Fibroblast of skin of right quadriceps (primary cell): ENCODE measurements at regions not wholly inside any gene's neighbourhood (a gene's known extent, or its start where the extent isn't known, plus 50 kb on each side); places are given as distances from the start of the nearest gene placed in this dataset.

Source experiments
- DNase-seq: peaks from one replicate; pipeline ENCODE4 v3.0.0-alpha.2; 2013

DNA sequence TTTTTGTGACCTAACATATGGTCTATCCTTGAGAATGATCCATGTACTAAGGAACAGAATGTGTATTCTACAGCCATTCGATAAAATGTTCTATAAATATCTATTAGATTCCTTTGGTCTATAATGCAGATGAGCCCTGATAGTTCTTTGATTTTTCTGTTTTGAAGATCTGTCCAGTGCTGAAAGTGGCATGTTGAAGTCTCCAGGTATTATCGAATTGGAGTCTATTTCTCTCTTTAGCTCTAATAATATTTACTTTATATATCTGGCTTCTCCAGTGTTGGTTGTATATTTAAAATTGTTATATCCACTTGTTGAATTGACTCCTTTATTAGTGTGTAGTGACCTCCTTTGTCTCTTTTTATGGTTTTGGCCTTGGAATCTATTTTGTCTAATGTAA, 377.9 kb downstream of the ARL6IP6 start:
- no peak for DNase-seq

DNA sequence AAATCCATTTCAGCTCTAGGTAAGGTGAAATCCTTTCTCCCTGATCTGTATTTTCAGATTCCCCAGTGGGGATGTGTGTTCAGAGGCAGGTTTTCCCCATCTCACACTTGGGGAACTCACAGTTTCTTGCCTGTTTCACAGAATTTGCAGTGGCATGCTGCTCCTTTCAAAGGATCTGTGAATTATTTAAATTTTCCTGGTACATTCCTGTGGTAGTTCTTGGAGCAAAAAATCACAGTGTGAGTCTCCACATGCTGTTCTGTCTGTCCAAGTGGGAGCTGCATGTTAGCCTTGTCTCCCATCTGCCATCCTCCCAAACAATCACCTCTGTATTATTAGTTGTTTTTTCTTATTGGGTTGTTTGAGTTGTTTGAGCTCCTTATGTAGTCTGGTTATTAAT, 372.9 kb downstream of the ARL6IP6 start:
- DNase-seq, result no peak

DNA sequence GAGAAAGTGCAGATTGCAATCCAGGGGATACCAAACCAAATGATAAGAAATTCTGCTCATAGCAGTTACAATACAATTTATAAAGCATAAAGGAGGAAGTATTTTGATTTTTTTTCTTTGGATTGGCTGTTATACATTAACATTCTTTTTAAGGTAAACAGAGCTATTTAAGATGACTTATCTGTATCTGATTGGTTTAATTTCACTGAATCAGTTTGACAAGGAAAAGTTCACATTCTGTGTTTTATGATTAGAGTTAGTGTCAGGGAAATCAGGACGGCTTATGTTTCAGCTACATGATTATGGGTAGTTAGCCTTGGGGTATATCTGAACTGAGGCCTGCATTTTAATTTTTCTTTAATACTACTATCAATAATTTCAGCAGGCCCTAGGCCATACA, 360.9 kb downstream of the ARL6IP6 start:
- no peak for DNase-seq

DNA sequence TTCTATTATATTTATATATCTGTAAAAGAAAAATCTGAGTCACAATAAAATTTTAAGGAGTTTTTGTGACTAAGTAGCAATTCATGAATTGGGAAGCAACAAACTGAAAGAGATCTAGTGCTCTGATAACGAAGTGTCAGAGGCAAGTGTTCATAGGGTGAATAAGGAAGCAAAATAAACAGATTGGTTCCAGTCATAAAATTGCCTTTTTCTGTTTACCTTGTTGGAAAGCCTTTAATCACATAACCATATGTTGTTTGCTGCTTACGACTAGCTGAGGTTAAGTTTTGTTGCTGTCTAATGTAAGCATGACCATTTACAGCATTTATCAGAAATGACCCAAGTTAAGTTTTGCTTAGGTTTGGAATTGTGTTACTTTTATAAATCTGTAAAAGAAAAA, 358.9 kb downstream of the ARL6IP6 start:
- DNase-seq, result no peak

DNA sequence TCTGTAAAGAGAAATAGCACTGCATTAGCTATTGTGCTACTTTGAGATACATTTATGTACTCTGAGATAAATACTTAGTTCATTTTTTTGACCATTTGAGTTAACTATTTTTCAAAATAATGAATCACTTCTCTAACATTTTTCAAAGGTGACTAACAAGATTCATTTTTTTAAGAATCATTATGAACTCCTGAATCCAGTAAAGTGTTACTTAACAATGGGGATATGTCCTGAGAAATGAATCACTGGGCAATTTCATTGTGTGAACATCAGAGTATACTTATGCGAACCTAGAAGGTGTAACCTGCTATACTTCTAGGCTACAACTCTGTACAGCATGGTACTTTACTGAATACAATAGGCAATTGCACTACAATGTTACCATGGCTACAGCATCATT, 355.8 kb downstream of the ARL6IP6 start:
- no peak for DNase-seq

DNA sequence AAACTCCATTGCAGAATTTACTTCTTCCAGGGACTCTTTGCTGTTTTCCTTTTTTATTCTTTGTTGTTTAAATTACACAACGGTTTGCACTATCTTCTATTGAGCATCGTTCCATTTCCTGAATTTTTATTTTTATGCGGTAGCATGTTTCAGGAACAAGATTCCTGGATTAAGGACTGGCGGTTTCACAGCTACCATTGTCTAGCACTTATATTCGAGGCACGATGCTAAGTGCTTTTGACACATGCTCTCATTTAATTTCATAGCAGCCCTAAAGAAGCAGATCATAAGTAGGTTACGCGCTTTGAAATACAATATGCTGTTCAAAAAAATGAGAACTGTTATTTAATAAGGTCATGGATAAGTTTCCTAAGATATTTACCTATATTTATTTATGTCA, 354.4 kb downstream of the ARL6IP6 start:
- no peak for DNase-seq

DNA sequence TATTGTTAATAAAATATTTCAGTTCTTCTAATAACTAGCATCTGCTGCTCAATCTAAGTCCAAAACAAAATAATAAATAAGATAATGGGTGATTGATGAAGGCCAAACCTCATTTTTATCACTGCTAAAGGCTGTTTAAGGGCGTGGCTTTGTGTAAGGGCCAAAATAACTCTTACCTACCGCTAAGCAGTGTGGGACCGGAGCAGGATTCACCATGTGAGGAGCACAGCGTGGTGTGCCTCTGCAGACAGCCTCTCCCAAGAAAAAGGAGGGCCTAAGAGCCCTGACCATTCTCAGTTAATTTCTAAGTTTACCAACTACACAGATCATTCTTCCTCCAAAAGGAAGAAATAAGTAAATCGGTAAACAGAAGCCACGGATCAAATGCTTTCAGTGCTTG, 353.7 kb downstream of the ARL6IP6 start:
- DNase-seq, result no peak

DNA sequence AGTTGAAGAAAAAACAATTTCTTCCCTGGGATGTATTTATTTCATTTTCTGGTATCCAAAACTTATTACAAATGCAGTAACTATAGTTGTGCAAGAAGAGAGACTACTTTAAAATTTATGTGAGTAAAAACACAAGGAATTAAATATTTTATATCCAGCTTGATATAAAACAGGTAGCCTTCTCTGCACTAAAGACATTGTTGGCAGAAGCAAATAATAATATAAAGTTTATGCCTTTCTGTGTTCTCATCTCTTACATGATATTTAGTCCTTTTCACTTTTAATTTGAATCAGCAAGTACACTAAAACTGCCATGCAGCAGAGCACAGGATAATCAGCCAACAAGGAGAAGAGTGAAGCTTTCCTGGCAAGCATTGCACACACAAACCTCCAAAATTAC, 352.7 kb downstream of the ARL6IP6 start:
- DNase-seq, result no peak

DNA sequence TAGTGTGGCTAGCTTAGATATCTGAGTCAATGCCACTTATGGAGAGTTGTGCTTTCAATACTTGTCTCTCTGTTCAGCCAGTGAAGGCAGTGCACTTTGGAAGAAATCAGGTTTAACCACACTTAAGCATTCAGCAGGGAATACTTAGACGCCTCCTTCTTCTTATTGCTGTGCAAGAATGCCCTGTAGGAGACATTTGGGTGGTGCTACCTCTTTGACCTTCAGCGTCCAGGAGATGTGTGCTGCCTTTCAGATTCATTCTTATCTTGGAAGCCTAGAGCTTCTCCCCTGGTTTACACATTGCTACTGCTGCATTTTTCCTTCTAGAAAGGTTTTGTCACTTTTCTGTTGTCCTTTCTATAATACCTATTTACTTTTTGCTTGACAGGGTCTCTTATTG, 350.5 kb downstream of the ARL6IP6 start:
- DNase-seq, result no peak

DNA sequence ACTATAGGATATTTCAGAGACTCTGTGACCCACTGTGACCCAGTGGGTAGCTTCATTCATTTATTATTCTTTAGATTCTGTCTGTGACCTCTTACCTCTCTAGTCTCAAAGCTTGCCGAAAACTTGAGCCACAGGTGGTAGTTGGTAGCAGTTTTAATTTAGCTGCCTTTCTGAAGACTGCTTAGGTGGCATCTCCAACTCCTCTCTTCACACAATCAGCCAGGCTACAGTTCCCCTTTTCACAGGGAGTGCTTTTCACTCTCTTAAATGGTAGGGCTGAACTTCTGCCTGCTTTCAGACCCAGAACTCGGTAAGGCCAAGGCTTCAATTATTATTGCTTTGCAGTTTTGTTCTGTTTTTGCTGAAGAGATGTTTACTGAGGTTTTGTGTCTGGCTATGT, 349.6 kb downstream of the ARL6IP6 start:
- DNase-seq, result no peak

DNA sequence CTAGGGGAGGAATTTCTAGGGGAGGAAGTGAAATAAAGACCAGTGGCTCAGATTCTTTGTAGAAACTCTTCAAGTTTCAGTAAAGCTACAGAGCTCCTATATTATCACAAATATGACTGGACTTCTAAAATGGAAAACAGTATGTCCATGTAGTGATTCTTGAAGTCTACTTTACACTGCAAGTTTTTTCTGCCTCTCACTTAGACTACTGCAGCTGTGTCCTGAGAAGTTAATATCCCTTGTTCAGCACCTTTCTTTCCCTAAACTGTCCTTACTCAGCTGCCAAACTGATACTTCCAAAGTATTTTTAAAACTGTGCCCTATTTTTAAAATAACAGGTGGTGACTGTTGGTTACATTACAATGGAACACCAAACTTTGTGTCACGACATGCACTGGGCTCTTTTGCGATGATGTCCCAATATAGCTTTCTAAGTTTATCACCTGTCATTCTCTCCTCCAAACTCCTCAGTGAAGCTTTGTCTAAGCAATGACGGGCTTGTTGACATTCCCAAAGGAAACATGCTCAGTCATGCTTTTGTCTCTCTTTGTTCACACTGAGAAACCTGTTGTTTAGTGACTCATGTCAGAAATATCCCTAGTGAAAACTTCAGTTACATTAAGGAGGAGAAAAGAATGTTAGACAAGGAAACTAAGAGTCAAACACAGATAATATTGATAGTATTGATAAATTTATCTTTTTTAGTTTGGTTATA, 341.1 kb downstream of the ARL6IP6 start:
- DNase-seq, result no peak

DNA sequence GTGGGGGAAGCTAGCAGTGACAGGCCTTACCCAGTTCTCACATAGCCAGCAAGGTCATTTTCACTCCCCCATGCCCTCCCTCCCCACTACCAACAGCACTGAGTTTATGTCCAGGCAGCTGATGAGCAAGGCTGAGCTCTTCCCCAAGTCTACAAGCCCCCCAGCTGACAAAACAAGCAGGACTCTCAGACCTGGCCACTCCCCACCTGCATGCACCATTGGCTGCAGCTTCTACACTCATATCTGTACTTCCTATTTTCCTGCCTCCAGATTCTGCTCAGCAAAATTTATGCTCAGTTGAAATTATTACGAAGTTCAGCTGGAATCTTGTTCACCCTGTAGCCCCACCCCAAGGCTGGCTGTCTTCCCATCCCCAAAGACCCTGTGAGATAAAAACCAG, 339.3 kb downstream of the ARL6IP6 start:
- no peak for DNase-seq

DNA sequence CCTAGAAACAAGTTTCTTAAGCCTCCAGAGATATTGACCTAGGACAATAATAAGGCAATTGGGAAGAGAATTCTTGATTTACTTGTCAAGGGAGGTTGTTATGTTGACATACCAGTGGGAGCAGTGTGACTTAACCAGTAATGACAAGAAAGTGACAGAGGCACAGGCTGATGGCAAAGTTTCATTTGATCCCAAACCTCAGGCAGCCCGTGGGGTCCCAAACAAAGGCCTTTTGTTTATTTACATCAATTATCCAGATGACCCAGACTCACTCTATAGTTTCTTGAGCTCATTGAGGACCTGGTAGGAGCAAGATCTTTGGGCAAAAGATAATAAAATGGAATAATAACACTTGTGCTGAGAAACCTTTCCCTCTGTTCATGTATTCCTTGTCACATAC, 336.8 kb downstream of the ARL6IP6 start:
- DNase-seq, result no peak

DNA sequence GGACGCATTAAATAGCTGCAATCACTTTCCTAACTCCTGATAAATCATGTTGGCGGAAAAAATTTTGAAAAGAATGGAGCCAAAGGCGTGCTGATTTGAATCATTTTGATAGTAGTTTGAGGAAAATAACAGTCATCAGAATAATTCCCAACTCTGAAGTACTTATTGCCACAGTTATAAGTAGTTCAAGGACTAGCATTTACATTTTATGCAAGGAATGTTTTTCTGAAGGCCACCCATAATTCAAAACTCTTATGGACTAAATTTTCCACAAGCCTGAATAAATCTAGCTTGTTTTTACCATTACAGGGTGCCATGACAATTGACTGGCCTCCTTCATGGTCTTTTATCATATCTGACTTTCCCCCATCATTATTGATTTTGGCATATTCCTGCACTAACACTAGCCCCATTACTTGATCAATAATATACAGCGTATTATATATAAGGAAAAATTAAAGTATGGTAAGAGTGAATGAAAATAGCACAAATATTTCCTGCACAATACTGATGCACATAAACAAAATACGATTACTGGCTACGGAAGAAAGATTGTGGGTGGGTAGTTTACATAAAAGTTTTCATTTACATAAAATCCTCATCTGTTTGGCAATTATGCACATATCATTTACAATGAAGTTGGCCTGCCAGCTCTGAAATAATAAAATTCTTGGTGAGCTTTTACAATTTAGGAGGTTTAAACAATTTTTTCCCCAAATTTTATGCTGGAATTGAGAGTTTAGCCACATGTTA, 334.6 kb downstream of the ARL6IP6 start:
- DNase-seq, result no peak

DNA sequence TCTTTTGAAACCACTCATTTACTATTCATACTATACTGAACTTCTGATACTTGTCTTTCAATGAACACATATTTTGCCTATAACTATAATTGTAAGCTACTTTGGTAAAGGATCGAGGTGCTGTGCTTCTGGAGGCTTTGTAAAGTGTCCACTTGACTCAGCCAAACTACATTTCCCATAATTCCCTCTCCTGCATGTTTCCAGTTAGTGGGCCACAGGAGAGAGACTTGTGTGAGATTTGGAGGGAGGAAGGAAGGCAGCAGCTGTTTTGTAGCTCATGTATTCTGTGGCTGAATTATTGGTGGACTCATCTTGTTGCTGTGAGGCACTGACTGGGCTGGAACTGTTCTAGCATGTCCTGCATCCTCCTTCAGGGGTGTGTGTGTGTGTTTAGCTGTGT, 328.8 kb downstream of the ARL6IP6 start:
- DNase-seq, result no peak

DNA sequence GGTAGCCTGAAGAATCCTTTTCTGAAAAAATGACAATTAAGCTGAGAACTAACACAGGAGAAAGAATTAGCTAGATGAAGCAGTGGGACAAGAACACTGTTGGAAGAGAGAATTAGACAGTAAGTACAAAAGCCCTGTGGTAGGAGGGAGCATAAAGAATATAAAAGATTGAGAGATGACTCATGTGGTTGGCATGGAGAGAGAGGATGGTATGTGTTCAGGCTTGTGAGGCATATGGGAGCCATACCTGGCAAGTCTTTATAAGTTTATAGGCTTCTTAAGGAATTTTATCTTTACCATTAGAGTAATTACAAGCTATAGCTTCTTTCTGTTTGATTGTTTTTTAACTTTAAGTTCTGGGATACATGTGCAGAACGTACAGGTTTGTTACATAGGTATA, 325.0 kb downstream of the ARL6IP6 start:
- no peak for DNase-seq

DNA sequence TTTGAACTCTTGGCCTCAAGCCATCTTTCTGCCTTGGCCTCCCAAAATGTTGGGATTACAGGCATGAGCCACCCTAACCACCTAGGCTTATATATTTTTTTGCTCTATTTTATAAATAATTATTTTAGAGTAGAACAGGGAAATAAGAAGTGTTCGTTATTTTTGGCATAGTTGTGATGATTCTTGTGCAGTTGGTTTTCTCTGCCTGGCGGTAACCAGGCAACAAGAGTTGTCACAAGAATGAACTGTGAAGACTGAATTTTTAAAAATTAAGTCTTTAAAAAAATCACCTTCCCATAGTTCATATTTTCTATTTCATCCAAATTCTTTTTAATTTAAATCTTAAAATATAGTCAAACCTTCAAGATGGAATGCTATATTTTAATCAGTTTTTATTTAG, 310.2 kb downstream of the ARL6IP6 start:
- no peak for DNase-seq

DNA sequence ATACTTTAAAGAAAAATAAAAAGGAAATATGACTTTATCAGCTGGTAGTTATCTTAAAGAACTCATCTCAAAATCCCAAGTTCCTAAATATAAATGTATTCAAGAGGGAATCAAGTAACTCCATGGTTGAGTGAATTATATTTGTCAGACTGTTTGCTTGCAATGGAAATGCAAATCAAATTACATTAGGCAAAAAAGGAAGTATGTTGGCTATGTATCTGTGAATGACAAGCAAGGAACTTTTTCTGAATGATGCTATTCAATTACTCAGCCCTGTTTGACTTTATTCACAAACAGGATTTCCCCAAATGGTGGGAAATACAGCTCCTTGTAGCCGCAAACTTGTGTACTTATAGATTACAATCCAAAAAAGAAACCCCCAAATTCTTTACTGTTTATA, 309.1 kb downstream of the ARL6IP6 start:
- no peak for DNase-seq

DNA sequence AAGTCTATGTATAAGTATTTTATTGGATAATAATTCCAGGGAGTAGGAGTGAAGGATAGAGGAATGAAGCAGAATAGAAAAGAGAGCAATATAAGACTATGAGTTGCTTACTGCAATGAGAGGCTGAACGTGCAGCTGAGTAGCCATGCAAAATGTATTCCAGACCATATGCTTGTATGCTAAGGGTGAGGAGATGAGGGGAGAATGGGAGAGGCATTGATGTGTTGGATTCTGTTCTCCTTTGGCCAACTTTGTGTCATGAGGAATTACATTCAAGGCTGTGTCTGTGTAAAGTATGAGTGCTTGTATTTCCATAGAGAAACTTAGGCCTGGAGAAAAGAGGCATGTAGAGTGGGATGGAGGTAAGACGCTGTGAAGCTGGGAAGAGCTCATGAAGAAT, 301.8 kb downstream of the ARL6IP6 start:
- no peak for DNase-seq

DNA sequence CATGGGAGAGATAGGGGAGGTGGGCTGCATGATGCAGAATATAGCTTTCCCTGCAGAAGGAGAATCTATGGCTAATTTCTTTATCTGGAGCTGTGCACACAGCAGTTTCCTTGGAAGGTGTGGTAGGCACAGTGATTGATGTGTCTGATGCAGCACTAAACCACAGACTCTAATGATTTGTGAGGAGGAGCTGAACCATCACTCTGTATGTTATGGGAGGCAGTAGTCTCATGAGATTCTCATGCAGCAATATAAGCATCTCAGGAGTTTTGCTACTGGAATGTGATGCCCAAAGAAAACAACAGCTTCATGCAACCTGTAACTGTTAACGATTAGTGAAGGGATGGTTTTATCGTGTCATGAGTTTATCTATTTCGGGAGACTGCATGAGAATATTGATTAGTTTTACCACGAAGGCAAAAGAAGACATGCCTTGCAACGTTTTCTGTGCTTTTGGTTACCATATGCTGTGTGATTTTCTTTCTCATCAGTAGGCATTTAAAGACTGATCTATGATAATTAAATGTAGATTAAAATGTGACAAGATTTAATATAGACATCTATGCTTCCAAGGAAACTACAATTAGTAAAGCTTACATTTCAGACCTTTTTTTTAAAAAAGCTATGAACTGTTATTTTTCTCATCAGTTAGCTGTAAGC, 286.8 kb downstream of the ARL6IP6 start:
- no peak for DNase-seq

DNA sequence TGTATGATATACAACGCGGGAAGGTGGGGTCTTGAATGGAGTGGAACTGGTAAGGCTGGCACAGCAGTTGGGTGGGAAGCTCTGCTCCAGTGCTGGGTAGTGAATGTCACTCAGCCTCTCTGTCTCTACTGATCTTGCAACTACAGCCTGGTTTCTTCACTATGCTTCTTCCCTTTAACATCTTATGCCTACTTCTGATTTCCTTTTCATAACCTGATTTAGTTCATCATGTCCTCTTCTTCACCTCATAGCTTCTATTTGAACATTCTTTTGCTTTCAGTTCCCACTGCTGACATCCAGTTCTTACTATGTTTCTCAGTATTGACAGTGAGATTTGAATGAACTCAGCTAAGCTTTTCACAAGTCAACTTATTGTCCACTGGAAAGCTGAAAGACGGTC, 286.2 kb downstream of the ARL6IP6 start:
- no peak for DNase-seq

DNA sequence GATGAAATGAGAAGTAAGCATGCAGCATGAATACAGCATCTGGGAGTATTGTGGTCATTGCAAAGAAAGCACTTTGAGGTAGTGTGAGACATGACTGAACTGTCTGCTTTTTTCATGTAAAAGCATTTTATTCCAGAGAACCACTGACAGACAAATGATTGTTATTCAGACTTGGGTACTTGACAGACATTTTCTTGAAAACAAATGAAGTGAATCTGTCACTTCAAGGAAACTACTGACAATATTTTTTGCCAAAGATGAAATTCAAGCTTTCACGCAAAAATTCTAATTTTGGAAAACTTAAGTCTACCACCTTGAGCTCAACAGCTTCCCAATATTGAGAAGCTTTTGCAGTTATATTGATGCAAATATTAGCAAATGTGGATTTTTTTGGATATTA, 255.7 kb downstream of the ARL6IP6 start:
- DNase-seq, result no peak

DNA sequence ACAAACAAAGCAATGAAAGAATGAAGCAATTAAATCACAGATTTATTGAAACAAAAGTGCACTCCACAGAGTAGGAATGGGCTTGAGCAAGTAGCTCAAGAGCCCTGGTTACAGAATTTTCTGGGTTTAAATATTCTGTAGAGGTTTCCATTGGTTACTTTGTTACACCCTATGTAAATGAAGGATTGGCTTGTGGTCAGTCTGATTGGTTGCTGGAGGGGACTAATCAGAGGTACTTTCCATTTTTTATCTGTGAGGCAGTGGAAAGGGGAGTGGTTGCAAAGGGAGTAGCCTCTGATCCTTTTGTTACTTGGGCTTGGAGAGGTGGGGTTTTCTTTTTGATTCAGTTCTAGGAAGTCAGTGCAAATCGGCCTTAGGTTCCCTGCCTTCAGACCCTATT, 253.3 kb downstream of the ARL6IP6 start:
- no peak for DNase-seq

DNA sequence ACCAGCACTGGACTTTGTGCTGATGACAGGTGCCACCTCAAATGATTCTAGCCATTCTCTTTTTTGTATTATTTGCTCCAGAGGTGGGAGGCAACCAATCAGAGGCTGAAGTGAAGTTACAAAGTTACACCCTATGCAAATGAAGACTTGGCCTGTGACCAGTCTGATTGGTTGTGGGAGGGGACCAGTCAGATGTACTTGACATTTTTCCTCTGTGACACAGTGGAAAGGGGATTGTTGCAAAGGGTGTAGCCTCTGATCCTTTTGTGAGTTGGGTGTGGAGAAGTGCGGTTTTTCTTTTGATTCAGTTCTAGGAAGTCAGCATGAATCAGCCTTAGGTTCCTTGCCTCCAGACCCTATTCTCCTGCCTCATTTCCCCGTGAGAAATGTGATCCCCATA, 244.0 kb downstream of the ARL6IP6 start:
- no peak for DNase-seq
